ENCODE measurements at regions not wholly inside any gene's neighbourhood (a gene's known extent, or its start where the extent isn't known, plus 50 kb on each side); places are given as distances from the start of the nearest gene placed in this dataset.

DNA sequence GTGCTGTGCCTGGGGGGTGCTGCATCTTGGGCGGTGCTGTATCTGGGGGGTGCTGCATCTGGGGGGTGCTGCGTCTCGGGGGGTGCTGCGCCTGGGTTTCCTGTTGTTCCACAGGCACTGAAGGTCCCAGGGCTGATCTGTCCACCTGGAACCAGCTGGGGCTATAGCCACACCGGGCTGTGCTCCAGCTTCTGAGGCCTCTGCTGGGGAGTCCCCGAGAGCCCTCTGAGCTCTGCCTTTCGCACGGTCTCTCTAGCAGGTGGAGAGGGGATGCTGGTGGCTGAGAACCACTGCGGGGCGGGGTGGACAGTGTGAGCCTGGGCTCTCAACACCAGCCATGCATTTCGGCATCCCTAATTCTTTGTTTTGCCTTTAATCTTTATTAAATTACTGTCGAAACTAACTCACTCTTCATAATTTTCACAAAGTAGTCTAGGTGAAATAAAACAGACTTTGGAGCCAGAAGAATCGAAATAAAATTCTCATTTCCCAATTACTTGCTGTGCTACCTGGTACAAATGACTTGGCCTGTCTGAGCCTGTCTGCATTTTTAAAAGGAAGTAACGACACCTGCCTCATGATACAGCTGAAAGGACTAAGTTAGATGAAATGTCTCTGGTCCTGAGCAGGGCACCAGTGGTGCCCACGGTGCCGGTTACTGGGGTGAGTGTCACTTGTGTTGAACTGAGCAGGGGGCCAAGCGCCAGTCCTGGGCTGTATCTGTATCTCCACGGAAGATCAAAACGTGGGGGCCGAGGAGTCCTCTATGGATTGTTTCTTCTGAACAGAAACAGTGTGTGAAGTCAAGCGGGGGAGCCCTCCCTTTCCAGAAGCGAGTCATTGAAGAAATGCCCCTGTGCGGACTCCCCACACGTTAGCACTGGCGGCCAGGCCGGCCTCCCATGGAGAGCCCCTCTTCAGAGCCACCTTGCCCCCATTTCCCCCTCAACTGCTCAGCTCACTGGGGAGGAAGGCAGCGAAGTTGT lies 142.0 kb downstream of the ASB1 start:
- Histone ChIP-seq H3K27ac (ENCODE audit: extremely low read depth, low read depth, low read length) (no peak overlapping the region), H3K4me1 (ENCODE audit: control insufficient read depth, insufficient read depth, low read length) (no peaks in the 10 kb centered on the region), H3K36me3 (ENCODE audit: control insufficient read depth in 2 of 2, insufficient read depth in 1 of 2, low read length in 2 of 2) (no peaks in the 10 kb centered on the region), H3K9me3 (ENCODE audit: control insufficient read depth, insufficient read depth, low read depth, low read length) (no peaks in the 10 kb centered on the region), H3K4me3 (ENCODE audit: low read depth, low read length) (no peak overlapping the region)
- TF ChIP-seq EGR2 (tag by site-specific recombination; IDR thresholded peaks at IDR 0.05; ENCODE audit: low read depth): no peak
- TF ChIP-seq ZNF175 (tag by site-specific recombination; IDR thresholded peaks at IDR 0.05): no peak
- TF ChIP-seq, protein P1, sequence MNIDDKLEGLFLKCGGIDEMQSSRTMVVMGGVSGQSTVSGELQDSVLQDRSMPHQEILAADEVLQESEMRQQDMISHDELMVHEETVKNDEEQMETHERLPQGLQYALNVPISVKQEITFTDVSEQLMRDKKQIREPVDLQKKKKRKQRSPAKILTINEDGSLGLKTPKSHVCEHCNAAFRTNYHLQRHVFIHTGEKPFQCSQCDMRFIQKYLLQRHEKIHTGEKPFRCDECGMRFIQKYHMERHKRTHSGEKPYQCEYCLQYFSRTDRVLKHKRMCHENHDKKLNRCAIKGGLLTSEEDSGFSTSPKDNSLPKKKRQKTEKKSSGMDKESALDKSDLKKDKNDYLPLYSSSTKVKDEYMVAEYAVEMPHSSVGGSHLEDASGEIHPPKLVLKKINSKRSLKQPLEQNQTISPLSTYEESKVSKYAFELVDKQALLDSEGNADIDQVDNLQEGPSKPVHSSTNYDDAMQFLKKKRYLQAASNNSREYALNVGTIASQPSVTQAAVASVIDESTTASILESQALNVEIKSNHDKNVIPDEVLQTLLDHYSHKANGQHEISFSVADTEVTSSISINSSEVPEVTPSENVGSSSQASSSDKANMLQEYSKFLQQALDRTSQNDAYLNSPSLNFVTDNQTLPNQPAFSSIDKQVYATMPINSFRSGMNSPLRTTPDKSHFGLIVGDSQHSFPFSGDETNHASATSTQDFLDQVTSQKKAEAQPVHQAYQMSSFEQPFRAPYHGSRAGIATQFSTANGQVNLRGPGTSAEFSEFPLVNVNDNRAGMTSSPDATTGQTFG (tag by site-specific recombination; IDR thresholded peaks at IDR 0.05; ENCODE audit: borderline replicate concordance): no peak
- no peak for TF ChIP-seq GLIS1 (tag by site-specific recombination; IDR thresholded peaks at IDR 0.05)
- ChIA-PET POLR2A (no interaction called here), CTCF (no interaction called here)

DNA sequence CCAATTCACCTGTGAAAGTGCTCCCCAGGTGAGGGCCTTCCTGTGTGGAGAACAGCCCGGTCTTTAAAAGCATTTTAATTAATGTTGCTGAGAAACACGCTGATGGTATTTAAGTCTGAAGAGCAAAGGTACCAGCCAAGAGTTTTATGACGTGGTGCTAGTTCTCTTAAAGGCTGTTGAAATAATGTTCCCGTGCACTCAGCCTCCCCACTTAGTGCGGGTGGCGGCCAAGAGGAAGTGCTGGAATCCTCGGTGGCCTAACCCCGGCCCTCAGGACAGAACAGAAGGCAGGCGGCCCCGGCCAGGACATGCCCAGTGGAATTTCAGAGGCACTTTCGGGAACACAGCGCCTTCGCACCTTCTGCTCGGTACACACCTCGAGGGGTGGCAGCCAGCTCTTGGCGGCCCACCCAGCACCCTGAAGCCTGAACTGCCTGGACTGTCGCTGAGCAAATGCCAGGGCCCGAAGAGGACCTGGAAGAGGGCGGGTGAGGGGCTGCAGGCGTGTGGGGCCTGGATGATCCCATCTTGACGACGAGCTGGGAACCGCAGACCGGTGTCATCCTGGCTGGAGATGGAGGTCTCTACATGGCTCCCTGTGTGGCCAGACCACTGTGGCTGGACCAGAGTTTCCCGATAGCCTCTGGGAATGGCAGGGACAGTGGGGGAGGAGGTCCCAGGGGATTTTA lies 142.9 kb downstream of the ASB1 start:
- H3K9me3 ChIP-seq (ENCODE audit: control insufficient read depth, insufficient read depth, low read depth, low read length): no peaks in the 10 kb centered on the region
- ChIA-PET POLR2A (no interaction called here), CTCF (interaction anchor here (0.7 kb wide), 1 partner anchor 810 kb away, joined by 3 read pairs; no protein-coding TSS in a partner anchor)
- no peak overlapping the region for H3K4me3 ChIP-seq (ENCODE audit: low read depth, low read length)
- no peaks in the 10 kb centered on the region for H3K4me1 ChIP-seq (ENCODE audit: control insufficient read depth, insufficient read depth, low read length)
- no peak overlapping the region for H3K27ac ChIP-seq (ENCODE audit: extremely low read depth, low read depth, low read length)
- TF ChIP-seq SP7 (tag by site-specific recombination; IDR thresholded peaks at IDR 0.05): no peak
- H3K36me3 ChIP-seq (ENCODE audit: control insufficient read depth in 2 of 2, insufficient read depth in 1 of 2, low read length in 2 of 2): no peaks in the 10 kb centered on the region

DNA sequence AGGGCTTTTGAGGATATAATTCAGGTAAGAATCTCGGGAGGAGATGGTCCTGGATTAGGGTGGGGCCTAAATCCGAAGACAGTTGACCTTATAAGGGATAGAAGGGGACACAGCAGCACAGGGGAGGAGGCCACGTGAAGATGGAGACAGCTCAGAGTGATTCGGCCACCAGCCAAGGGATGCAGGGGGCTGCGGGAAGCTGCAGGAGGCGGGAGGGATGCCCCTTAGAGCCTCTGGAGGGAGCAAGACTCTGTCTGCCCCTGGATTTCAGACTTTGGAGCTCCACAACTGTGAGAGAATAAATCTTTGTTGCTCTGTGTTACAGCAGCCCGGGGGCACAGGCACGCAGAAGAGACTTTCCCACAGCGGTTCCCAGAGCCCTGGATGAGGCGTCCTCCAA lies 143.7 kb downstream of the ASB1 start:
- Histone ChIP-seq H3K9me3 (ENCODE audit: control insufficient read depth, insufficient read depth, low read depth, low read length) (no peaks in the 10 kb centered on the region), H3K36me3 (ENCODE audit: control insufficient read depth in 2 of 2, insufficient read depth in 1 of 2, low read length in 2 of 2) (no peaks in the 10 kb centered on the region), H3K4me3 (ENCODE audit: low read depth, low read length) (no peak overlapping the region), H3K27ac (ENCODE audit: extremely low read depth, low read depth, low read length) (no peak overlapping the region), H3K4me1 (ENCODE audit: control insufficient read depth, insufficient read depth, low read length) (no peaks in the 10 kb centered on the region)
- TF ChIP-seq TCF7L2 (IDR thresholded peaks at IDR 0.05; ENCODE audit: borderline replicate concordance, low read depth, low read length): no peak
- TF ChIP-seq ZBTB20 (tag by site-specific recombination; IDR thresholded peaks at IDR 0.05): no peak
- no peak for TF ChIP-seq ZNF274 (IDR thresholded peaks at IDR 0.05; ENCODE audit: low read length)
- no peak for TF ChIP-seq ZNF274 (tag by site-specific recombination; IDR thresholded peaks at IDR 0.05; ENCODE audit: borderline replicate concordance)
- no peak for TF ChIP-seq MZF1 (tag by site-specific recombination; IDR thresholded peaks at IDR 0.05; ENCODE audit: borderline replicate concordance)
- no peak for TF ChIP-seq BCL11A (tag by site-specific recombination; IDR thresholded peaks at IDR 0.05; ENCODE audit: low read depth)
- TF ChIP-seq, protein P2, sequence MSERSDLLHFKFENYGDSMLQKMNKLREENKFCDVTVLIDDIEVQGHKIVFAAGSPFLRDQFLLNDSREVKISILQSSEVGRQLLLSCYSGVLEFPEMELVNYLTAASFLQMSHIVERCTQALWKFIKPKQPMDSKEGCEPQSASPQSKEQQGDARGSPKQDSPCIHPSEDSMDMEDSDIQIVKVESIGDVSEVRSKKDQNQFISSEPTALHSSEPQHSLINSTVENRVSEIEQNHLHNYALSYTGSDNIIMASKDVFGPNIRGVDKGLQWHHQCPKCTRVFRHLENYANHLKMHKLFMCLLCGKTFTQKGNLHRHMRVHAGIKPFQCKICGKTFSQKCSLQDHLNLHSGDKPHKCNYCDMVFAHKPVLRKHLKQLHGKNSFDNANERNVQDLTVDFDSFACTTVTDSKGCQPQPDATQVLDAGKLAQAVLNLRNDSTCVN (tag by site-specific recombination; optimal IDR thresholded peaks at IDR 0.05): no peak
- TF ChIP-seq ZNF354C (tag by site-specific recombination; IDR thresholded peaks at IDR 0.05; ENCODE audit: borderline replicate concordance, low read depth): no peak
- ChIA-PET CTCF (interaction anchor here (0.7 kb wide), 2 partner anchors 613 to 811 kb away, joined by 3 to 5 read pairs; no protein-coding TSS in a partner anchor), POLR2A (no interaction called here)
